SK-N-SH treated with all-trans-retinoic acid at 6 μM for 48 hours (cell line): ENCODE measurements at regions not wholly inside any gene's neighbourhood (a gene's known extent, or its start where the extent isn't known, plus 50 kb on each side); places are given as distances from the start of the nearest gene placed in this dataset.
"Not testable (repeated sequence)": the region's sequence is repeated elsewhere in the genome, so short reads cannot be mapped to it uniquely, and the experiment has no call there.

Experiments used
- ATAC-seq: fragments of 200-7000 bp; cut with Tn5 transposase; 3 replicates; pipeline ENCODE4 v1.9.1; 2020; ENCODE audit warnings: mild to moderate bottlenecking, moderate library complexity
- ARNTL ChIP-seq: fragments of 450-650 bp; formaldehyde crosslinking; IDR thresholded peaks from 2 replicates; pipeline ENCODE4 v1.5.0; 2020; ENCODE audit warnings: low read depth, mild to moderate bottlenecking, moderate library complexity, borderline replicate concordance
- BACH2 ChIP-seq: fragments of 250-450 bp; sonication (Bioruptor Pico); IDR thresholded peaks from 2 replicates; pipeline ENCODE4 v1.9.0; 2021; ENCODE audit warnings: mild to moderate bottlenecking, borderline replicate concordance
- CSDC2 ChIP-seq: fragments of 250-450 bp; sonication (Bioruptor Pico); IDR thresholded peaks from 2 replicates; pipeline ENCODE4 v1.5.0; 2020; ENCODE audit warnings: mild to moderate bottlenecking, moderate library complexity
- ESRRG ChIP-seq: fragments of 250-450 bp; sonication (Bioruptor Pico); IDR thresholded peaks from 2 replicates; pipeline ENCODE4 v1.6.1; 2021; ENCODE audit warnings: mild to moderate bottlenecking
- GLIS3 ChIP-seq: fragments of 250-450 bp; sonication (Bioruptor Pico); IDR thresholded peaks from 2 replicates; pipeline ENCODE4 v1.5.0; 2020; ENCODE audit warnings: mild to moderate bottlenecking, moderate library complexity
- ISL1 ChIP-seq: fragments of 250-450 bp; sonication (Bioruptor Pico); IDR thresholded peaks from 2 replicates; pipeline ENCODE4 v2.1.2; 2022; ENCODE audit warnings: mild to moderate bottlenecking, moderate library complexity
- OSR1 ChIP-seq: fragments of 250-450 bp; sonication (Bioruptor Pico); IDR thresholded peaks from 2 replicates; pipeline ENCODE4 v1.8.0; 2022; ENCODE audit warnings: moderate library complexity, mild to moderate bottlenecking, inconsistent platforms
- RARB ChIP-seq: fragments of 250-450 bp; sonication (Bioruptor Pico); IDR thresholded peaks from 2 replicates; pipeline ENCODE4 v1.8.0; 2021; ENCODE audit warnings: mild to moderate bottlenecking, moderate library complexity
- SNAI2 ChIP-seq: fragments of 250-450 bp; sonication (Bioruptor Pico); IDR thresholded peaks from 2 replicates; pipeline ENCODE4 v1.5.0; 2020; ENCODE audit warnings: mild to moderate bottlenecking, moderate library complexity
- TCF4 ChIP-seq: fragments of 250-450 bp; sonication (Bioruptor Pico); IDR thresholded peaks from 2 replicates; pipeline ENCODE4 v1.8.0; 2021; ENCODE audit warnings: mild to moderate bottlenecking, moderate library complexity, borderline replicate concordance
- TOX ChIP-seq: fragments of 250-450 bp; sonication (Bioruptor Pico); IDR thresholded peaks from 2 replicates; pipeline ENCODE4 v1.8.0; 2021; ENCODE audit warnings: mild to moderate bottlenecking, moderate library complexity, borderline replicate concordance
- ZC3H10 ChIP-seq: fragments of 250-450 bp; sonication (Bioruptor Pico); IDR thresholded peaks from 2 replicates; pipeline ENCODE4 v1.5.1; 2021; ENCODE audit warnings: mild to moderate bottlenecking, moderate library complexity
- ZFP3 ChIP-seq: fragments of 250-450 bp; sonication (Bioruptor Pico); IDR thresholded peaks from 2 replicates; pipeline ENCODE4 v1.5.0; 2020; ENCODE audit warnings: mild to moderate bottlenecking, moderate library complexity
- ZFP30 ChIP-seq: fragments of 450-650 bp; formaldehyde crosslinking; IDR thresholded peaks from 2 replicates; pipeline ENCODE4 v1.5.0; 2022; ENCODE audit warnings: mild to moderate bottlenecking, moderate library complexity
- ZNF565 ChIP-seq: fragments of 450-650 bp; formaldehyde crosslinking; conservative IDR thresholded peaks from 2 replicates; pipeline ENCODE4 v1.5.0; 2020; ENCODE audit warnings: low read depth, mild to moderate bottlenecking, moderate library complexity
- ZNF70 ChIP-seq: fragments of 450-650 bp; formaldehyde crosslinking; IDR thresholded peaks from 2 replicates; pipeline ENCODE4 v1.5.0; 2020; ENCODE audit warnings: mild to moderate bottlenecking, moderate library complexity
- ZNF8 ChIP-seq: fragments of 450-650 bp; formaldehyde crosslinking; IDR thresholded peaks from 2 replicates; pipeline ENCODE4 v1.5.0; 2020; ENCODE audit warnings: mild to moderate bottlenecking, moderate library complexity
- TF ChIP-seq, protein P1 (sequence below): fragments of 250-450 bp; sonication (Bioruptor Pico); IDR thresholded peaks from 2 replicates; pipeline ENCODE4 v1.5.0; 2020; ENCODE audit warnings: mild to moderate bottlenecking, moderate library complexity
- TF ChIP-seq, protein P2 (sequence below): fragments of 250-450 bp; sonication (Bioruptor Pico); IDR thresholded peaks from 2 replicates; pipeline ENCODE4 v1.8.0; 2020; ENCODE audit warnings: mild to moderate bottlenecking, moderate library complexity, borderline replicate concordance
- TF ChIP-seq, protein P3 (sequence below): fragments of 250-450 bp; sonication (Bioruptor Pico); IDR thresholded peaks from 2 replicates; pipeline ENCODE4 v1.8.0; 2021; ENCODE audit warnings: low read depth, mild to moderate bottlenecking, moderate library complexity, borderline replicate concordance
- TF ChIP-seq, protein P4 (sequence below): fragments of 250-450 bp; sonication (Bioruptor Pico); IDR thresholded peaks from 2 replicates; pipeline ENCODE4 v1.5.1; 2020; ENCODE audit warnings: low read depth, mild to moderate bottlenecking, moderate library complexity
- TF ChIP-seq, protein P5 (sequence below): fragments of 250-450 bp; sonication (Bioruptor Pico); IDR thresholded peaks from 2 replicates; pipeline ENCODE4 v1.5.1; 2021; ENCODE audit warnings: mild to moderate bottlenecking, moderate library complexity

DNA sequence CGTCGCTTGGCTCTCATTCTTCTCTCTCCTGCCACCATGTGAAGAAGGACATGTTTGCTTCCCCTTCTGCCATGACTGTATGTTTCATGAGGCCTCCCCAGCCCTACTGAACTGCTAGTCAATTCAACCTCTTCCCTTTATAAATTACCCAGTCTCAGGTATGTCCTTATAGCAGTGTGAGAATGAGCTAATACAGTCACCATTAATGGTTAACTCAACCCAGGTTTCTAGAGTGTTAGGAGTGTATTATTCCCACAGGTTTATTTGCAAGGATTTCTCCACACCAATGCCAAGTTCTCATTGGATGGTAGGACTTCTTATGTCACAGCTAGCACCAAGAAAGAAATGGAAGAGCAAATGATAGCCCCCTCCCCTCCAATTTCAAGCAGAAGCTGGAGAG lies 71.9 kb downstream of the DYNAP start:
- ATAC-seq: no peak
- no peak for TF ChIP-seq ZC3H10
- TF ChIP-seq RARB: no peak

DNA sequence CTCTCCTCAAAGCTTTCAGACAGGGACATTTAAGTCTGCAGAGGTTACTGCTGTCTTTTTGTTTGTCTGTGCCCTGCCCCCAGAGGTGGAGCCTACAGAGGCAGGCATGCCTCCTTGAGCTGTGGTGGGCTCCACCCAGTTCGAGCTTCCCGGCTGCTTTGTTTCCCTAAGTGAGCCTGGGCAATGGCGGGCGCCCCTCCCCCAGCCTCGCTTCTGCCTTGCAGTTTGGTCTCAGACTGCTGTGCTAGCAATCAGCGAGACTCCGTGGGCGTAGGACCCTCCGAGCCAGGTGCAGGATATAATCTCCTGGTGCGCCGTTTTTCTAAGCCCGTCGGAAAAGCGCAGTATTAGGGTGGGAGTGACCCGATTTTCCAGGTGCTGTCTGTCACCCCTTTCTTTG lies 78.7 kb downstream of the DYNAP start:
- not testable (repeated sequence) for ATAC-seq

DNA sequence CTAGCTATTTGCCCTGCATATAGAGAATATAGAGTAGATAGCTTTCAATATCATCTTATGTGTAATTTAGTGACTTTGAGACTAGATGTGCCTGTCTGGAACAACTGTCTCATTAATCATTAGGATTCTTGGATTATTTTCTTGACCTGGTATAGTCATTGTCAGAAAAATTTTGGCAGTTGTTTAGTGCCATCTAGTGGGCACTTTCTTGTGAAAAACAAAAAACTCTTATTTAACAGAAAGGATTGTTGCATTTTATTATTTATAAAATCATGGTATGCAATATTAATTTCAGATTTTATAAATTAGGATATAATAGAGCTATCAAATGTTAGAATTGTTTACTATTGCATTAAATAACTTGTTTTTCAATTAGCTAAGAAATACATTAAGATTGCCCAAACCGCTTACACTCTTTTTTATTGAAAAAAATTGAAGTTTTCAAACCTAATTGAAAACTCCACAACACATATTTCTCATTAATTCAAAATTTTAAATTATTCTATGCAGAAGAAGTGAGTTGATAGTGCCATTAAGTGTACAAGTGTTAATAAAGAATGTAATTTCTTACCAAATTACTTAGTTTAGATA lies 80.3 kb downstream of the DYNAP start:
- TF ChIP-seq, protein P1, sequence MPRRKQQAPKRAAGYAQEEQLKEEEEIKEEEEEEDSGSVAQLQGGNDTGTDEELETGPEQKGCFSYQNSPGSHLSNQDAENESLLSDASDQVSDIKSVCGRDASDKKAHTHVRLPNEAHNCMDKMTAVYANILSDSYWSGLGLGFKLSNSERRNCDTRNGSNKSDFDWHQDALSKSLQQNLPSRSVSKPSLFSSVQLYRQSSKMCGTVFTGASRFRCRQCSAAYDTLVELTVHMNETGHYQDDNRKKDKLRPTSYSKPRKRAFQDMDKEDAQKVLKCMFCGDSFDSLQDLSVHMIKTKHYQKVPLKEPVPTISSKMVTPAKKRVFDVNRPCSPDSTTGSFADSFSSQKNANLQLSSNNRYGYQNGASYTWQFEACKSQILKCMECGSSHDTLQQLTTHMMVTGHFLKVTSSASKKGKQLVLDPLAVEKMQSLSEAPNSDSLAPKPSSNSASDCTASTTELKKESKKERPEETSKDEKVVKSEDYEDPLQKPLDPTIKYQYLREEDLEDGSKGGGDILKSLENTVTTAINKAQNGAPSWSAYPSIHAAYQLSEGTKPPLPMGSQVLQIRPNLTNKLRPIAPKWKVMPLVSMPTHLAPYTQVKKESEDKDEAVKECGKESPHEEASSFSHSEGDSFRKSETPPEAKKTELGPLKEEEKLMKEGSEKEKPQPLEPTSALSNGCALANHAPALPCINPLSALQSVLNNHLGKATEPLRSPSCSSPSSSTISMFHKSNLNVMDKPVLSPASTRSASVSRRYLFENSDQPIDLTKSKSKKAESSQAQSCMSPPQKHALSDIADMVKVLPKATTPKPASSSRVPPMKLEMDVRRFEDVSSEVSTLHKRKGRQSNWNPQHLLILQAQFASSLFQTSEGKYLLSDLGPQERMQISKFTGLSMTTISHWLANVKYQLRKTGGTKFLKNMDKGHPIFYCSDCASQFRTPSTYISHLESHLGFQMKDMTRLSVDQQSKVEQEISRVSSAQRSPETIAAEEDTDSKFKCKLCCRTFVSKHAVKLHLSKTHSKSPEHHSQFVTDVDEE (CRISPR knock-in tag): no peak
- no peak for TF ChIP-seq ZNF8 (CRISPR knock-in tag)
- no peak for TF ChIP-seq SNAI2
- TF ChIP-seq ZFP30 (CRISPR knock-in tag): no peak
- TF ChIP-seq ARNTL (CRISPR knock-in tag): no peak
- TF ChIP-seq ZNF70 (CRISPR knock-in tag): no peak
- no peak for TF ChIP-seq RARB
- TF ChIP-seq ISL1 (CRISPR knock-in tag): no peak
- TF ChIP-seq ZFP3 (CRISPR knock-in tag): no peak
- TF ChIP-seq TCF4 (CRISPR knock-in tag): no peak
- no peak for TF ChIP-seq ESRRG (CRISPR knock-in tag)
- TF ChIP-seq TOX: no peak
- no peak for TF ChIP-seq BACH2 (CRISPR knock-in tag)
- TF ChIP-seq ZNF565: no peak
- TF ChIP-seq, protein P2, sequence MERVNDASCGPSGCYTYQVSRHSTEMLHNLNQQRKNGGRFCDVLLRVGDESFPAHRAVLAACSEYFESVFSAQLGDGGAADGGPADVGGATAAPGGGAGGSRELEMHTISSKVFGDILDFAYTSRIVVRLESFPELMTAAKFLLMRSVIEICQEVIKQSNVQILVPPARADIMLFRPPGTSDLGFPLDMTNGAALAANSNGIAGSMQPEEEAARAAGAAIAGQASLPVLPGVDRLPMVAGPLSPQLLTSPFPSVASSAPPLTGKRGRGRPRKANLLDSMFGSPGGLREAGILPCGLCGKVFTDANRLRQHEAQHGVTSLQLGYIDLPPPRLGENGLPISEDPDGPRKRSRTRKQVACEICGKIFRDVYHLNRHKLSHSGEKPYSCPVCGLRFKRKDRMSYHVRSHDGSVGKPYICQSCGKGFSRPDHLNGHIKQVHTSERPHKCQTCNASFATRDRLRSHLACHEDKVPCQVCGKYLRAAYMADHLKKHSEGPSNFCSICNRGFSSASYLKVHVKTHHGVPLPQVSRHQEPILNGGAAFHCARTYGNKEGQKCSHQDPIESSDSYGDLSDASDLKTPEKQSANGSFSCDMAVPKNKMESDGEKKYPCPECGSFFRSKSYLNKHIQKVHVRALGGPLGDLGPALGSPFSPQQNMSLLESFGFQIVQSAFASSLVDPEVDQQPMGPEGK (CRISPR knock-in tag): no peak
- TF ChIP-seq, protein P3, sequence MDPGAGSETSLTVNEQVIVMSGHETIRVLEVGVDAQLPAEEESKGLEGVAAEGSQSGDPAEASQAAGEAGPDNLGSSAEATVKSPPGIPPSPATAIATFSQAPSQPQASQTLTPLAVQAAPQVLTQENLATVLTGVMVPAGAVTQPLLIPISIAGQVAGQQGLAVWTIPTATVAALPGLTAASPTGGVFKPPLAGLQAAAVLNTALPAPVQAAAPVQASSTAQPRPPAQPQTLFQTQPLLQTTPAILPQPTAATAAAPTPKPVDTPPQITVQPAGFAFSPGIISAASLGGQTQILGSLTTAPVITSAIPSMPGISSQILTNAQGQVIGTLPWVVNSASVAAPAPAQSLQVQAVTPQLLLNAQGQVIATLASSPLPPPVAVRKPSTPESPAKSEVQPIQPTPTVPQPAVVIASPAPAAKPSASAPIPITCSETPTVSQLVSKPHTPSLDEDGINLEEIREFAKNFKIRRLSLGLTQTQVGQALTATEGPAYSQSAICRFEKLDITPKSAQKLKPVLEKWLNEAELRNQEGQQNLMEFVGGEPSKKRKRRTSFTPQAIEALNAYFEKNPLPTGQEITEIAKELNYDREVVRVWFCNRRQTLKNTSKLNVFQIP (CRISPR knock-in tag): no peak
- no peak for TF ChIP-seq CSDC2 (CRISPR knock-in tag)
- TF ChIP-seq, protein P4, sequence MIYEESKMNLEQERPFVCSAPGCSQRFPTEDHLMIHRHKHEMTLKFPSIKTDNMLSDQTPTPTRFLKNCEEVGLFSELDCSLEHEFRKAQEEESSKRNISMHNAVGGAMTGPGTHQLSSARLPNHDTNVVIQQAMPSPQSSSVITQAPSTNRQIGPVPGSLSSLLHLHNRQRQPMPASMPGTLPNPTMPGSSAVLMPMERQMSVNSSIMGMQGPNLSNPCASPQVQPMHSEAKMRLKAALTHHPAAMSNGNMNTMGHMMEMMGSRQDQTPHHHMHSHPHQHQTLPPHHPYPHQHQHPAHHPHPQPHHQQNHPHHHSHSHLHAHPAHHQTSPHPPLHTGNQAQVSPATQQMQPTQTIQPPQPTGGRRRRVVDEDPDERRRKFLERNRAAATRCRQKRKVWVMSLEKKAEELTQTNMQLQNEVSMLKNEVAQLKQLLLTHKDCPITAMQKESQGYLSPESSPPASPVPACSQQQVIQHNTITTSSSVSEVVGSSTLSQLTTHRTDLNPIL (CRISPR knock-in tag): no peak
- TF ChIP-seq, protein P5, sequence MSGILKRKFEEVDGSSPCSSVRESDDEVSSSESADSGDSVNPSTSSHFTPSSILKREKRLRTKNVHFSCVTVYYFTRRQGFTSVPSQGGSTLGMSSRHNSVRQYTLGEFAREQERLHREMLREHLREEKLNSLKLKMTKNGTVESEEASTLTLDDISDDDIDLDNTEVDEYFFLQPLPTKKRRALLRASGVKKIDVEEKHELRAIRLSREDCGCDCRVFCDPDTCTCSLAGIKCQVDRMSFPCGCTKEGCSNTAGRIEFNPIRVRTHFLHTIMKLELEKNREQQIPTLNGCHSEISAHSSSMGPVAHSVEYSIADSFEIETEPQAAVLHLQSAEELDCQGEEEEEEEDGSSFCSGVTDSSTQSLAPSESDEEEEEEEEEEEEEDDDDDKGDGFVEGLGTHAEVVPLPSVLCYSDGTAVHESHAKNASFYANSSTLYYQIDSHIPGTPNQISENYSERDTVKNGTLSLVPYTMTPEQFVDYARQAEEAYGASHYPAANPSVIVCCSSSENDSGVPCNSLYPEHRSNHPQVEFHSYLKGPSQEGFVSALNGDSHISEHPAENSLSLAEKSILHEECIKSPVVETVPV: no peak
- TF ChIP-seq ZC3H10: no peak
- 0 out of 3 replicates have a peak, but pooled peaks have one; percentile 26 for ATAC-seq

DNA sequence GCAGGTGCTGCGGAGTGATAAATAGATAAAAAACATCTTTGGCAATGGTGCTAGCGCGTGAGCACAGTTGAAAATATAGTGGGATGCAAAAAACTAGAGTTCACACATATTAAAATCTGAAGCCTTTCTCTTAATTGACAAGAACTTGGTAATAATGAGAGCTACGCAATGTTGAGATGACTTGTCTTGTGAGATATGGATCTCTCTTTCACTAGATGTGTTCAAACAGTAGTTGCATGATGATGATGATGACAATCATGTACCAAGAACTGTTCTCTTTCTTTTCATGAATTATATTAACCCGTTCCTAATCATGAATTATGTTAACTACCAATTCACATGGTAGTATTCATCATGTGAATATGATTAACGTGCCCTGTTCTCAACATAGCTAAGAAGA lies 81.1 kb downstream of the DYNAP start:
- no peak for ATAC-seq
- TF ChIP-seq OSR1 (CRISPR knock-in tag): no peak
- no peak for TF ChIP-seq ZNF70 (CRISPR knock-in tag)
- TF ChIP-seq CSDC2 (CRISPR knock-in tag): no peak
- TF ChIP-seq ZFP3 (CRISPR knock-in tag): no peak
- TF ChIP-seq, protein P4 (CRISPR knock-in tag): no peak
- TF ChIP-seq, protein P1 (CRISPR knock-in tag): no peak
- TF ChIP-seq ISL1 (CRISPR knock-in tag): no peak
- no peak for TF ChIP-seq GLIS3 (CRISPR knock-in tag)
- no peak for TF ChIP-seq ZNF8 (CRISPR knock-in tag)
- TF ChIP-seq BACH2 (CRISPR knock-in tag): no peak
